K562 (cell line): ENCODE measurements at regions not wholly inside any gene's neighbourhood (a gene's known extent, or its start where the extent isn't known, plus 50 kb on each side); places are given as distances from the start of the nearest gene placed in this dataset.

ENCODE experiments used
- CREM ChIP-seq: IDR thresholded peaks from 2 replicates; pipeline ENCODE4 v1.6.1; 2014; ENCODE audit warnings: antibody characterized with exemption, low read depth
- ETS2 ChIP-seq: IDR thresholded peaks from 2 replicates; pipeline ENCODE4 v1.6.1; 2016; ENCODE audit warnings: borderline replicate concordance, missing genetic modification characterization, mild to moderate bottlenecking, moderate library complexity, missing compliant biosample characterization; ENCODE audit not compliant: poor library complexity, severe bottlenecking
- FOXO4 ChIP-seq: fragments of 450-650 bp; formaldehyde crosslinking; IDR thresholded peaks from 2 replicates; pipeline ENCODE4 v1.4.0; 2020; ENCODE audit warnings: mild to moderate bottlenecking, moderate library complexity
- HMG20A ChIP-seq: fragments of 450-650 bp; formaldehyde crosslinking; conservative IDR thresholded peaks from 2 replicates; pipeline ENCODE4 v1.4.0; 2020; ENCODE audit warnings: mild to moderate bottlenecking, mixed read lengths
- ILF3 ChIP-seq: fragments of 450-650 bp; IDR thresholded peaks from 2 replicates; pipeline ENCODE4 v1.6.1; 2018; ENCODE audit warnings: antibody characterized with exemption, mild to moderate bottlenecking, moderate library complexity, borderline replicate concordance
- LCOR ChIP-seq: sonication (generic); formaldehyde crosslinking; IDR thresholded peaks from 2 replicates; pipeline ENCODE4 v1.8.0; 2022; ENCODE audit warnings: mild to moderate bottlenecking, missing genetic modification reagents
- NEUROD1 ChIP-seq: fragments of 150-350 bp; IDR thresholded peaks from 2 replicates; pipeline ENCODE4 v1.6.1; 2014; ENCODE audit warnings: borderline replicate concordance, low read length, low read depth; ENCODE audit not compliant: partially characterized antibody
- RBFOX2 ChIP-seq: fragments of 200-400 bp; formaldehyde crosslinking; IDR thresholded peaks from 2 replicates; pipeline ENCODE4 v1.6.1; 2017; ENCODE audit warnings: low read depth, mild to moderate bottlenecking, low read length, moderate library complexity
- TAF7 ChIP-seq: fragments of 450-650 bp; IDR thresholded peaks from 2 replicates; pipeline ENCODE4 v1.6.1; 2016; ENCODE audit warnings: missing genetic modification characterization, missing compliant biosample characterization
- TCF7 ChIP-seq: sonication (generic); IDR thresholded peaks from 2 replicates; pipeline ENCODE4 v1.6.1; 2016; ENCODE audit warnings: antibody characterized with exemption, borderline replicate concordance
- ZBTB1 ChIP-seq: sonication (generic); formaldehyde crosslinking; IDR thresholded peaks from 2 replicates; pipeline ENCODE4 v1.8.1; 2023; ENCODE audit warnings: missing genetic modification reagents, low read depth, mild to moderate bottlenecking, borderline replicate concordance
- ZBTB12 ChIP-seq: fragments of 250-450 bp; sonication (Bioruptor Pico); IDR thresholded peaks from 2 replicates; pipeline ENCODE4 v1.4.0; 2020
- ZNF143 ChIP-seq: sonication (generic); formaldehyde crosslinking; IDR thresholded peaks from 2 replicates; pipeline ENCODE4 v1.9.0; 2022; ENCODE audit warnings: mild to moderate bottlenecking, missing genetic modification reagents
- ZNF586 ChIP-seq: fragments of 450-650 bp; formaldehyde crosslinking; conservative IDR thresholded peaks from 2 replicates; pipeline ENCODE4 v1.4.0; 2020; ENCODE audit warnings: mild to moderate bottlenecking, moderate library complexity
- ZNF695 ChIP-seq: fragments of 450-650 bp; formaldehyde crosslinking; IDR thresholded peaks from 2 replicates; pipeline ENCODE4 v1.4.0; 2020; ENCODE audit warnings: mild to moderate bottlenecking, moderate library complexity
- TF ChIP-seq, protein P1 (sequence below): fragments of 250-450 bp; sonication (Bioruptor Pico); IDR thresholded peaks from 2 replicates; pipeline ENCODE4 v1.8.0; 2022; ENCODE audit warnings: moderate library complexity, mild to moderate bottlenecking, inconsistent platforms
- TF ChIP-seq, protein P2 (sequence below): fragments of 250-450 bp; sonication (Bioruptor Pico); IDR thresholded peaks from 2 replicates; pipeline ENCODE4 v1.4.0; 2020; ENCODE audit warnings: mild to moderate bottlenecking, moderate library complexity, borderline replicate concordance
- TF ChIP-seq, protein P3 (sequence below), 3 experiments: fragments of 200-800 bp in 1 of 3; sonication (Bioruptor generic) in 1 of 3; sonication (generic) in 1 of 3; formaldehyde crosslinking in 1 of 3; IDR thresholded peaks; 2 replicates each; pipeline versions ENCODE4 v1.6.1 to v1.8.0; 2016 to 2022; ENCODE audit warnings: mild to moderate bottlenecking in 2 of 3, missing compliant biosample characterization in 2 of 3, missing genetic modification characterization in 2 of 3, missing genetic modification reagents in 1 of 3

GRCh38 chr11:86176165-86176884, 68.2 kb upstream of the EED start (continued):
- peak; percentile 18 for TF ChIP-seq NEUROD1
- TF ChIP-seq, protein P1, sequence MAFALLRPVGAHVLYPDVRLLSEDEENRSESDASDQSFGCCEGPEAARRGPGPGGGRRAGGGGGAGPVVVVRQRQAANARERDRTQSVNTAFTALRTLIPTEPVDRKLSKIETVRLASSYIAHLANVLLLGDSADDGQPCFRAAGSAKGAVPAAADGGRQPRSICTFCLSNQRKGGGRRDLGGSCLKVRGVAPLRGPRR (CRISPR knock-in tag), result no peak
- no peak for TF ChIP-seq ZBTB12
- no peak for TF ChIP-seq ZNF586 (CRISPR knock-in tag)
- TF ChIP-seq ZNF143, result no peak
- TF ChIP-seq, protein P2, sequence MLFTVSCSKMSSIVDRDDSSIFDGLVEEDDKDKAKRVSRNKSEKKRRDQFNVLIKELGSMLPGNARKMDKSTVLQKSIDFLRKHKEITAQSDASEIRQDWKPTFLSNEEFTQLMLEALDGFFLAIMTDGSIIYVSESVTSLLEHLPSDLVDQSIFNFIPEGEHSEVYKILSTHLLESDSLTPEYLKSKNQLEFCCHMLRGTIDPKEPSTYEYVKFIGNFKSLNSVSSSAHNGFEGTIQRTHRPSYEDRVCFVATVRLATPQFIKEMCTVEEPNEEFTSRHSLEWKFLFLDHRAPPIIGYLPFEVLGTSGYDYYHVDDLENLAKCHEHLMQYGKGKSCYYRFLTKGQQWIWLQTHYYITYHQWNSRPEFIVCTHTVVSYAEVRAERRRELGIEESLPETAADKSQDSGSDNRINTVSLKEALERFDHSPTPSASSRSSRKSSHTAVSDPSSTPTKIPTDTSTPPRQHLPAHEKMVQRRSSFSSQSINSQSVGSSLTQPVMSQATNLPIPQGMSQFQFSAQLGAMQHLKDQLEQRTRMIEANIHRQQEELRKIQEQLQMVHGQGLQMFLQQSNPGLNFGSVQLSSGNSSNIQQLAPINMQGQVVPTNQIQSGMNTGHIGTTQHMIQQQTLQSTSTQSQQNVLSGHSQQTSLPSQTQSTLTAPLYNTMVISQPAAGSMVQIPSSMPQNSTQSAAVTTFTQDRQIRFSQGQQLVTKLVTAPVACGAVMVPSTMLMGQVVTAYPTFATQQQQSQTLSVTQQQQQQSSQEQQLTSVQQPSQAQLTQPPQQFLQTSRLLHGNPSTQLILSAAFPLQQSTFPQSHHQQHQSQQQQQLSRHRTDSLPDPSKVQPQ (CRISPR knock-in tag), result no peak
- no peak for TF ChIP-seq ETS2
- TF ChIP-seq ZNF695 (CRISPR knock-in tag), result no peak
- no peak for TF ChIP-seq HMG20A (CRISPR knock-in tag)
- peak; percentile 60; the same call in 1 of the 2 replicates for TF ChIP-seq TCF7
- TF ChIP-seq, protein P3, sequence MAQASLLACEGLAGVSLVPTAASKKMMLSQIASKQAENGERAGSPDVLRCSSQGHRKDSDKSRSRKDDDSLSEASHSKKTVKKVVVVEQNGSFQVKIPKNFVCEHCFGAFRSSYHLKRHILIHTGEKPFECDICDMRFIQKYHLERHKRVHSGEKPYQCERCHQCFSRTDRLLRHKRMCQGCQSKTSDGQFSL (CRISPR knock-in tag; IDR thresholded peaks at IDR 0.05), result no peak
- TF ChIP-seq, protein P3 (tag; IDR thresholded peaks at IDR 0.05), result no peak
- TF ChIP-seq CREM, result peak; percentile 89
- TF ChIP-seq RBFOX2, result no peak
- TF ChIP-seq LCOR (CRISPR knock-in tag), result no peak
- no peak for TF ChIP-seq TAF7
- no peak for TF ChIP-seq FOXO4 (CRISPR knock-in tag)
- no peak for TF ChIP-seq ILF3
- TF ChIP-seq ZBTB1 (CRISPR knock-in tag), result no peak
